A549 (cell line): ENCODE measurements at regions not wholly inside any gene's neighbourhood (a gene's known extent, or its start where the extent isn't known, plus 50 kb on each side); places are given as distances from the start of the nearest gene placed in this dataset.

ENCODE experiments used
- BHLHE40 ChIP-seq: IDR thresholded peaks from 2 replicates; pipeline ENCODE4 v1.6.1; 2012; ENCODE audit warnings: low read depth, low read length, inconsistent platforms
- CTCF ChIP-seq: fragments of >200 bp; sonication (Bioruptor Twin); formaldehyde crosslinking; IDR thresholded peaks from 3 replicates; pipeline ENCODE4 v1.5.1; 2016
- EHF ChIP-seq: fragments of 250-450 bp; sonication (Bioruptor Pico); IDR thresholded peaks from 2 replicates; pipeline ENCODE4 v1.5.0; 2020; ENCODE audit warnings: mild to moderate bottlenecking
- HEYL ChIP-seq: fragments of 250-450 bp; sonication (Bioruptor Pico); IDR thresholded peaks from 2 replicates; pipeline ENCODE4 v1.8.0; 2021; ENCODE audit warnings: mild to moderate bottlenecking, moderate library complexity
- JUN ChIP-seq, 2 experiments: fragments of >200 bp; sonication (Bioruptor Twin); formaldehyde crosslinking; IDR thresholded peaks; 2 replicates in 1 of 2; 3 replicates in 1 of 2; pipeline ENCODE4 v1.6.1; 2016 to 2017
- MAZ ChIP-seq: fragments of 150-350 bp; IDR thresholded peaks from 2 replicates; pipeline ENCODE4 v1.6.1; 2014; ENCODE audit warnings: antibody characterized with exemption, low read depth, low read length, borderline replicate concordance
- PHF8 ChIP-seq: fragments of 200-600 bp; sonication (generic); IDR thresholded peaks from 2 replicates; pipeline ENCODE4 v1.6.1; 2016; ENCODE audit warnings: low read depth, mild to moderate bottlenecking, antibody characterized with exemption, moderate library complexity, borderline replicate concordance
- POLR2A ChIP-seq: IDR thresholded peaks from 2 replicates; pipeline ENCODE4 v1.6.1; 2012; ENCODE audit warnings: mild to moderate bottlenecking, low read length
- REST ChIP-seq: fragments of 200-600 bp; sonication (generic); IDR thresholded peaks from 2 replicates; pipeline ENCODE4 v1.6.1; 2016; ENCODE audit warnings: antibody characterized with exemption, mild to moderate bottlenecking, moderate library complexity
- ZFP36 ChIP-seq: fragments of 450-650 bp; IDR thresholded peaks from 2 replicates; pipeline ENCODE4 v1.6.1; 2014; ENCODE audit warnings: borderline replicate concordance; ENCODE audit not compliant: partially characterized antibody
- TF ChIP-seq, protein P1 (sequence below): fragments of 450-650 bp; IDR thresholded peaks from 2 replicates; pipeline ENCODE4 v1.6.1; 2014; ENCODE audit warnings: antibody characterized with exemption
- TF ChIP-seq, protein P2 (sequence below): IDR thresholded peaks from 2 replicates; pipeline ENCODE4 v1.6.1; 2012

GRCh38 chr9:16992138-16992537, 121.7 kb upstream of the BNC2 start:
- TF ChIP-seq, protein P1, sequence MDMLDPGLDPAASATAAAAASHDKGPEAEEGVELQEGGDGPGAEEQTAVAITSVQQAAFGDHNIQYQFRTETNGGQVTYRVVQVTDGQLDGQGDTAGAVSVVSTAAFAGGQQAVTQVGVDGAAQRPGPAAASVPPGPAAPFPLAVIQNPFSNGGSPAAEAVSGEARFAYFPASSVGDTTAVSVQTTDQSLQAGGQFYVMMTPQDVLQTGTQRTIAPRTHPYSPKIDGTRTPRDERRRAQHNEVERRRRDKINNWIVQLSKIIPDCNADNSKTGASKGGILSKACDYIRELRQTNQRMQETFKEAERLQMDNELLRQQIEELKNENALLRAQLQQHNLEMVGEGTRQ: no peak
- TF ChIP-seq CTCF (no peak), MAZ (no peak), BHLHE40 (no peak), ZFP36 (no peak), EHF (CRISPR knock-in tag) (no peak), POLR2A (no peak), PHF8 (no peak), HEYL (CRISPR knock-in tag) (no peak), REST (no peak), JUN (IDR thresholded peaks at IDR 0.05) (no peak)
- TF ChIP-seq, protein P2, sequence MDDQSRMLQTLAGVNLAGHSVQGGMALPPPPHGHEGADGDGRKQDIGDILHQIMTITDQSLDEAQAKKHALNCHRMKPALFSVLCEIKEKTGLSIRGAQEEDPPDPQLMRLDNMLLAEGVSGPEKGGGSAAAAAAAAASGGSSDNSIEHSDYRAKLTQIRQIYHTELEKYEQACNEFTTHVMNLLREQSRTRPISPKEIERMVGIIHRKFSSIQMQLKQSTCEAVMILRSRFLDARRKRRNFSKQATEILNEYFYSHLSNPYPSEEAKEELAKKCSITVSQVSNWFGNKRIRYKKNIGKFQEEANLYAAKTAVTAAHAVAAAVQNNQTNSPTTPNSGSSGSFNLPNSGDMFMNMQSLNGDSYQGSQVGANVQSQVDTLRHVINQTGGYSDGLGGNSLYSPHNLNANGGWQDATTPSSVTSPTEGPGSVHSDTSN: no peak
